NCI-H187 treated with DMSO at 0.1 percent for 48 hours (cell line): ENCODE measurements at regions not wholly inside any gene's neighbourhood (a gene's known extent, or its start where the extent isn't known, plus 50 kb on each side); places are given as distances from the start of the nearest gene placed in this dataset.
A peak's percentile ranks its signal among the peaks of the same experiment; 100 is the strongest.
"Not testable (repeated sequence)": the region's sequence is repeated elsewhere in the genome, so short reads cannot be mapped to it uniquely, and the experiment has no call there.

Experiments used
- DNase-seq: peaks from one replicate; lab custom pipeline; 2025; lab: John Stamatoyannopoulos, UW

DNA sequence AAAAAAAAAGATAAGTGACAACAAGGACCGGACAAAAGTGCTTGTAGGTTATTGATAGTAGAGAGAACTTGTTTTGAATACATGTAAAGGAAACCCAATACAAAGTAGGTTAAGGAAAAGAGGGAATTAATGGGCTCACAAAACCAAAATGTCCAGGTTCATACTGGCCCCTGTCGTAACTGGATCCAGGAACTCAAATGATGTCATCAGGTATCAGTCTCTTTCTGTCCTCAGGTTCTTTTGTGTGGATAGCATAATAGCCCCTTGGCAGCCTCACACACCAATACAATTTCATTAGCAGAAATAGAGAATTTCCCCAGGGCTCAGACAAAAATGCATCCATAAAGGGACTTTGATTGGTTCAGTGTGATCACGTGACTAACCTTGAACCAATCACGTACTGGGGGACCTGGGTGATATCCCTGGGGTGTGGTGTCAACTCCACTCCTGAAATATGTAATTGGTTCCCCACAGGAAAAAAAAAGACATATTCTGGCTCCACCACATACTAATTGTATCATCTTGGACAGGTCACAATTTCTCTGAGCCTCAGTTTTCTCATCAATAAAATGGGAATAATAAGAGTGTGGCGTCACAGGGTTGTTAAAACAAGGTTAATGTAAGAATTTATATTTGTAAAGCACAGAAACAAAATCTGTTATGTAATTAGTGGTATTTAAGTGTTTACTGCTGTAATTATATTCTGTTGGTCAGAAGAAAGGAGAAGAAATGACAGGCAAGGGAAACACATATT, 174.8 kb downstream of the PDGFRA start:
- DNase-seq = no peak

DNA sequence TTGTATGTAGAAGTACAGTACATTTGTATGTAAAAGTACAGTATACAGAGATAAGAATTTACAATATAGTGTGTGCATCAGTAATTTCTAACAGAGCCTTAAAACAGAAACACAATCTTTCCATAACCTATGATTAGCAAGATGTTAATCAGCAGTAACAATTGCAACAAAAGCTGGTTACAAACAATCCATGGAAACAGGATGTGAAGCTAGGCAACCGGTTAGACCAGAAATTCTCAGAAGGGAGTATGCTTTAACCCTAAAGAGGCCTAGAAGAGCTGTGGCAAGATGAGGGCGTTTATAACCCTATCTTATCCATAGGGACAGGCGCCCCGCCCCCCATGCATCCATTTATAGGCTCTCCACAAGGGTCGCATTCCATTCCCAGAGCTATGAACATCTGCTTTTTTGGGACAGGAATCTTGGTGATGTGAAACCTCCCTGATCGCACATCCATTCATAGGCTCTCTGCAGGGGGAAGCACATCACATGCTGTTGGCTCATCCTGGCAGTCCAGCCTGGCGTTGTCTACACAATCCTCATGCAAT, 180.3 kb downstream of the PDGFRA start:
- DNase-seq = not testable (repeated sequence)

DNA sequence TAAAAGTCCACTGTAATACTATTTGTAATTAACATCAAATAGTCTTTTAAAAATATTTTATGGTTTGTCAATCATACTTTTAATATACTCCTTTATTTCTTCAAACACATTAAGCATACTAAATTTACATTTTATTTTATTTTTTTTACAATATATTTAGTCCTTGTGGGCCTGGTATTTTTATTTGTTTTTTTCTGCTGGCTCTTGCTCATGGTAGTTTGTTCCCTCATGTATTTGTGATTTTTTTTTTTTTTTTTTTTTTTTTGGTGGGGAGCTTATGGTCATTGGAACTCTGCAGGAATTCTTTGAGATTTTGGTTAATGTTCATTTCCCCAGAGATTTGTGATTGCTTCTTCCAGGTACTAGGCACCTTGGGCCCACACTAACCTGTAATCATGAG, 185.5 kb downstream of the PDGFRA start:
- no peak for DNase-seq

DNA sequence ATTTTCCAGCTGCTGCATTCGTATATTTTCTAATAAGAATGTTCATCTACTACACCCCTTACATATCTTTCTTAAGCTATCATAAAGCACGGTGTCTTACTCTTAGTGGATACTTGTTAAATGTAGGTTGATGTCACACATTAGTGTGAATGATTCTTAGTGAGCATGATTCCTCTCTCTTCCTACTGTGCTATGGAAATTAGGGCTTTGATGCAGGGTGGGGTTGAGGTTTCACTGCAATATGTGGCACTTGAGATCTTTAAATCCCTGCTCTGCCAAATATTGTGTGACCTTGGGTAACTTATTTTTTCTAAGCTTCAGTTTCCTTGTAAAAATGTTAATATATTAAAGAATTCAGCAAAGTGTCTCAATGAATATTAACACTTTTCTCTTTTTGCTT, 188.4 kb downstream of the PDGFRA start:
- no peak for DNase-seq

DNA sequence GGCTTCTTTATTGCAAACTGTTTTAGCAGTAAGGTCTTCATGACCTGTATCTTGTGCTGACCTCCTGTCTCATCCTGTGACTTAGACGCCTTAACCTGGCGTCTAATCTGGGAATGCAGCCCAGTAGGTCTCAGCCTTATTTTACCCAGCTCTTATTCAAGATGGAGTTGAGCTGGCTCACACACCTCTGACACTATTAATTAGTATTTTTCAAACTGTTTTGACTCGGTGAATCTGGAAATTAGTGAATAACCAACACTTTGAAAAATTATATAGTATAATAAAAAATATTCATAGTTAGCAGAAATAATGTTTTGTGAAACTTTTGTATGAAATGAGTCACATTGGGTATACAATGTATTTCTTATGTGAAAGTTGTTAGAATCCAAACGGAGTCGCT, 189.4 kb downstream of the PDGFRA start:
- DNase-seq = no peak

DNA sequence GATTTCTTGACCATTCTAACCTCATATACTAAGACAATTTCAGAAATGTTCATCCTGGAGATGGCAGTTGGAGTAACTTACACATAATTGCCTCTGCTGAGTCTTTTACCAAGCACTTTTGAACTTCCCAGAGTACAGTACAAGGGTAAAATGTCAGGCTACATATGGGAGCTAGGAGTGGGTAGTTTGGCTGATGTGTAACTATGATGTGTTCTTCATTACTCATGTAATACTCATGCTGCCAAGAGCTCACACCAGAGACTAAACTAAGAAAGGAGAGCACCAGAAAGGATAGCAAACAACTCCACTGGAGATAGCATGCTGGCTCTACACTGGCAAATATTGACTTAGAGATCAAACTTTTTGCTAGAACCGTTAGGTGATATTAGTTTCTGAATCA, 194.0 kb downstream of the PDGFRA start:
- no peak for DNase-seq

DNA sequence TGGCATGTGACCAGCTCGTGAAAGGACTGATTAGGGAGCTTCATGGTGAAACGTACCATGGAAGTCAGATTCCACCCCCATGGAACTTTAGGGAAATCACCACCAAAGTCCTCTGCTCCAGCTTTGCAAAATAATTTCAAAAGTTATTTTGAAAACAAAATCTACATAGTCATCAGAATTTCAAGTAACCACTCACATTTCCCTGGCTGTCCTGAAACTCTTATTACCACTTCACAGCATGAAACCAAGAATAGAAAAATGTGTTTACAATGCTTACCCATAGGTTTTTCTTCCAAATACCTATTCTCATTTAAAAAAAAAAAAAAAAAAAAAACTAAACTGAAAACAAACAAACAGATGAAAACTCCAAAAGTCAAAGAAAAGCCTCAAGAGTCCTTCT, 198.7 kb downstream of the PDGFRA start:
- DNase-seq = no peak

DNA sequence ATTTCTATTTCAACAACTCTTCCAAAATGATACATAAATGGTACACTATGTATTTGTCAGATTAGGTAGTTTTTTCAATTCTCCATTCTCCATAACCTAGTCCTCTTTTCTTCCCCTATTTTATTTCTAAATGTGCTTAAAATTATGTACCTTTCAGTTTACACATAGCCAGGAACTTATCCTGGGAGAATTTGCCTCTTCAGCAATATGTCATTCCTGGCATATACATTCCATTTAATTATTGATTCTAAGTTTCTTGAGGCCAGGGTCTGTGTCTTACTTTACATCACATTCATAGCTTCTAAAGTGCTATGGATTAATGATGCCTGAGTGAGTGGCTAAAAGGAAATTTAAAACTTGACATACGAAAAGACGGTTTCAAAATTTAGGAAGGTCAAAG, 199.8 kb downstream of the PDGFRA start:
- DNase-seq = no peak

DNA sequence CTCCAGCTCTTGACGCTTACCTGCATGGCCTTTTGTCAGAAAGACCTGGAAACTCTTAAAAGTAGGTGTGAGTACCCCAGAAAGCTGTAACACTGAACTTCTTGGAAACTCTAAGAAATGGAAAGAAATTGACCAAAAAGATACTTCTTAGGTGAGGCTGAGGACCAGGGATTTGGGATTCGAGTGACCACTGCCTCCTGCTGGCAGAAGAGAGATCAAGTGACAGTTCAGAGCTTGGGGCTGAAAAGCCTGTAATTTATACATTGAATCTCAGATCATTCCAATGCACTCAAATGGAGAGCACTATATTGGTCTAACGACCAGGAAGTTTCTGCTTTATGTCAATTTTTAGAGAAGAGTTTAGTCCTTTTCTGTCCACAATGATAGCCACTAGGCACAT, 204.6 kb downstream of the PDGFRA start:
- no peak for DNase-seq

DNA sequence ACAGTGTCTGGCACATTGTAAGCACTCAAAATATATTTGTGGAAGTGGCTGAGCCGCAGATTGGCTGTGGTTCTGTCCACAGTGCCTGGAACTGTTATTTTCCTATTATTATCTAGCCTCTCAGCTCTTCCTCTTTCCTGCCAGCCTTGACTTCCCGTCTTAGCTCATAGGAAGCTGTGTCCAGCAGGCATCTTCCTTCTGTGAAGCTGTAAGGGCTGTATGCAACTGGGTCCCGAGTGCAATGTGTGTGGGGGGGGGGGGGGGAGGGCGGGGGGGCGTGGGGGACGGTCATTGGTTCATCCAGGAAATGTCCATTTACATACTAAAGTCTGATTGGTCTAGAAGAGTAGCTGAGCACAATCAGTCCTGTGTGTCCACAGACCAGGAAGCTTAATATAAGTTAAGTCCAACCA, 210.7 kb downstream of the PDGFRA start:
- DNase-seq = no peak

DNA sequence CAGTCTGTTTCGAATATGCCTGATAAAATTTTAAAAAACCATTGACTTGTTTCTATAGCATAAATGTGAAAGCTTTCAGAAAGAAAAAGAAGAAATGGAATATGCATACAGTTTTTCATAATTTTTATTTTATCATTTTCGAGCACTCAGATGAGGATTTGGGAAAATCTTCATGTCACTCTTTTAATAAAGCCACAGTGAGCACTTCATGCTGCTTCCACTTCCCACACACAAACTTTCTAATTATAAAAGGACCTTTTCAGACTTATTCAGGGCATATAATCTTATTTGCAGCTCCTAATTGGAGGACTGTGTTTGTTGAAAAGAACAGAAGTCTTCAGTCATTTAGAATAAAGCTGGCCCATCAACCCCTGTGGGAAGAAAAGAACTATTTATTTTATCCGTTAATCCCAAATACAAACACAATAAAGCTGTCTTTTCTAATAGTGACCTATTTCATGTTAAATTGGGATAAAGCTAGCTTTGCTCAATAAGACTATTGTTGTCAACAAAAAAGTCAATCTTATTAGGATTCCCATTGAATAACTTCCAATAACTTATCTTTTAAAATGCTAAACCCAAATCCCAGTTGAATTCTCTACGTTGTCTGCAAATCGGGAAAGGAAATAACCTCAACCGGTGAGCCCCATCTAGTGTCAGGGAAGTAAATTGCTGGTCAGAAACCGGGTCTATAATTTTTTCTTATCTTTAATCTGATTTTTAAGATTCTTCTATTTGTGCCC, 211.5 kb downstream of the PDGFRA start:
- no peak for DNase-seq

DNA sequence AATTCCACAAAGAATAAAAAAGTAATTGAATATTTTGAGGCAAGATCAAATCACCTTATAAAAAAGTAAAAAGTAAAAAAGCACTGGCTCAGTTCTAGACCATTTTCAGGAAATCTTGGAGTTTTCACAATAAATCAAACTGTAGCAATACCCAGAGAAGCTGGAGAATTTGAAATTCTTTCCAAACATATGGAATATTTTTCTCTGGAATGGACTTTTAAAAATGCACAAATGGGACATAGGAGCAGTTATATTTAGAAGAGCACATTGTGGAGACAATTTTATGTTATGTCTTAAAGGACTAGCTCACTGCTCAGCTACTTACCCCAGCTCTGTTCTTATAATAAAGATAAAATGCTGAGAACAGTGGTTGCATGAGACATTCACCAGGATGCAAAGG, 211.9 kb upstream of the KIT start:
- no peak for DNase-seq

DNA sequence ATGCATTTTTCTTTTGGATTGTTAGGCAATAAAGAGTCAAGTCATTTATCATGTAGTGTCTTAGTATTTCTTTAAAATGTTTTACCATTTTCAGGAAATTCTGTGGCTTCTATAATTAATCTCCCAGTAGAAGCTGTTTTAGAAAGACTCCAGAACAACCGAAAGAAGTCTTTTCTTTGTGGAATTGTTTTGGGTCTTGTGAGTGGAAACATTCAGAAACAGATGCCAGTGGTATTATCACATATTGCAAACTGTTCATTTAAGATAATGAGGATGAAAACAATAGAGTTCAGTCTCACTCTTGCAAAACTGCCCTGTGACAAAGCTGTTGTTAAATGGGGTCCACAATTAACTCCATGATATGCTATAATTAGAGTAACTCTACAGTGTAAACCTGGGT, 211.2 kb upstream of the KIT start:
- DNase-seq = no peak

DNA sequence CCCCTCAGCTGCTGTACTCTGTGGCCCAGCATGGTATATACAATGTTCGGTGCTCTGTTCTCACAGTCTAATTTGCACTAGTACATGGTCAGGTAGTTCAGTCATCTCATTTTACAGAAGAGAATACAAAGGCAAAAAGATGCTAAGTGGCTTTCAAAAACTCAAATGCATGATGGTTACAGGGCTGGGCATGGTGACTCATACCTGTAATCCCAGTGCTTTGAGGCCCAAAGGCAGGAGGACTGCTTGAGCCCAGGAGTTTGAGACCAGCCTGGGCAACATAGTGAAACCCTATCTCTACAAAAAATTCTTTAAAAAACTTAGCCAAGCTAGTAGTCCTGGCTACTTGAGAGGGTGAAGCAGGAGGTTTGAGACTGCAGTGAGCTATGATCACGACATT, 210.5 kb upstream of the KIT start:
- DNase-seq = no peak

DNA sequence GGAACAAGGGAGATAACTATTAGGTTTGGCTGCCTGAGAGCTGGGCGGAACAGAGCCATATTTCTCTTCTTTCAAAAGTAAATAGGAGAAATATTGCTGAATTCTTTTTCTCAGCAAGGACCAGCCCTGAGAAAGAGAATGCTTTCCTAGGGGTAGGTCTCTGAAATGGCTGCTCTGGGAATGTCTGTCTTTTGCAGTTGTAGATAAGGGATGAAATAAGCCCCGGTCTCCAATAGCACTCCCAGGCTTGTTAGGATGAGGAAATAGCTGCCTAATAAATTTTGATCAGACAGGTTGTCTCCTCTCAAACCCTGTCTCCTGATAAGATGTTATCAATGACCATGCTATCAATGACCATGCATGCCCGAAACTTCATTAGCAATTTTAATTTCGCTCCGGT, 207.8 kb upstream of the KIT start:
- DNase-seq = no peak

DNA sequence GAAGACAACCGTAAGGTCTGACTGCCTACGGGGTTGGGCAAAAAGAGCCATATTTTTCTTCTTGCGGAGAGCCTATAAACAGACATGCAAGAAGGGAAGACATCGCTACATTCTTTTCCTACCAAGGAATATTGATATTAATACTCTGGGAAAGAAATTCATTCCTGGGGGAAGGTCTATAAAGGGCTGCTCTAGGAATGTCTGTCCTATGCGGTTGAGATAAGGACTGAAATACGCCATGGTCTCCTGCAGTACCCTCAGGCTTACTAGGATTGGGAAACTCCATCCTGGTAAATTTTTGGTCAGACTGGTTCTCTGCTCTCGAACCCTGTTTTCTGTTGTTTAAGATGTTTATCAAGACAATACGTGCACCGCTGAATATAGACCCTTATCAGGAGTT, 190.8 kb upstream of the KIT start:
- DNase-seq = not testable (repeated sequence)

DNA sequence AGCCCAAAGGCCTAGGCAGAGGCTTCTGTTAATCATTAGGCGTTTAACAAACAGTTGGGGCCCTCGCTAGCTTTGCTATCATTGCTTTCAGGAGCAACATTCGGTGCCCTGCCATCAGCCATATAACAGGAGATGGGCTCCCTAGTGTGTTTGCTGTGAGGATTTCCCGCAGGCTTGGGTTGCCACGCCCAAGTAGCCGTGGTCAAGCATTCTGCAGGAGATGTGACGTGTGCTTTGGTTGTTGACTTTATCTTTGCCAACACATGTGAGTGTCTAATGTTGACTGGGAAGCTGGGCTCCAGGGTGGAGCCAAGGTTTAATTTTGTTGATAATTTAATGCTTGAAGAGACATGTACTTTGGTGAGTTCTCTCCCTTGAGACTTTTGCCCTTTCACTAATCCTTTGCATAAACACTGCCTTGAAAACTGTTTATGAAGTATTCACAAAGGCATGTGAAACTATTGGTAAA, 184.6 kb upstream of the KIT start:
- no peak for DNase-seq

DNA sequence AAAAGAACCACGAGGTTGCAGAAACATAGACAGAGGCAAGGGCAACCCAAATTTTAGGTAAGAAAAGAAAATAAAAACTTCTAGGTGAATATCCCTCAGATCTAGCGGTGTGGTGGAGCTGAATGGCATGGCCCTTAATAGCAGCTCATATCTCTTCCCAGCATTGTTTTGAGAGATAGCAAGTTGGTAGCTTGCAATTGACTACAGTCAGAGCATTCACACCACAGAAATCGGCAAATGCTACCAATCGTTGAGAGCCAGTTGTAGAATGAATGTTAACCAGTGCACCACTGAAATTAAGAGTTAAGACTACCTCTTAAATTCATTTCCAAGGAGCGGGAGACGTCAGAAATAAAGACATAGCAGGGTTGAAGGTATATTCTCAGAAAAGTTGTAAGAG, 184.0 kb upstream of the KIT start:
- no peak for DNase-seq

DNA sequence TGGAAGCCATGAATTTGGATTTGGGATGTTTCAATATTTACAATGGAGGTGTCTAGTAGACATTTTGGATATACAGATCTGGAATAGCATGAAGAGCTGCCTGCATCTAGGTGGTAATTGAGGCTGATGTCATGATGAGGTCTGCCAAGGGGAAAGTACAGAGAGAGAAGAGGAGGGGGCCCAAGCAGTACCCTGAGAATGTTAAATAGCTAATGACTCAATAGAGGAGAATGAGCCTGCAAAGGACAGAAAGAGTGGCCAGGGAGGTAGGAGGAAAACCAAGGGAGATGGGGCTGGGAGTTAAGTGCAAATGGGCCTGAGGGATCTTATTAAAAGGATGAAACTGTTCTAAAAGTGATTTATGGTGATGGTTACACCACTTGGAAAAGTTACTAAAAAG, 182.2 kb upstream of the KIT start:
- no peak for DNase-seq

DNA sequence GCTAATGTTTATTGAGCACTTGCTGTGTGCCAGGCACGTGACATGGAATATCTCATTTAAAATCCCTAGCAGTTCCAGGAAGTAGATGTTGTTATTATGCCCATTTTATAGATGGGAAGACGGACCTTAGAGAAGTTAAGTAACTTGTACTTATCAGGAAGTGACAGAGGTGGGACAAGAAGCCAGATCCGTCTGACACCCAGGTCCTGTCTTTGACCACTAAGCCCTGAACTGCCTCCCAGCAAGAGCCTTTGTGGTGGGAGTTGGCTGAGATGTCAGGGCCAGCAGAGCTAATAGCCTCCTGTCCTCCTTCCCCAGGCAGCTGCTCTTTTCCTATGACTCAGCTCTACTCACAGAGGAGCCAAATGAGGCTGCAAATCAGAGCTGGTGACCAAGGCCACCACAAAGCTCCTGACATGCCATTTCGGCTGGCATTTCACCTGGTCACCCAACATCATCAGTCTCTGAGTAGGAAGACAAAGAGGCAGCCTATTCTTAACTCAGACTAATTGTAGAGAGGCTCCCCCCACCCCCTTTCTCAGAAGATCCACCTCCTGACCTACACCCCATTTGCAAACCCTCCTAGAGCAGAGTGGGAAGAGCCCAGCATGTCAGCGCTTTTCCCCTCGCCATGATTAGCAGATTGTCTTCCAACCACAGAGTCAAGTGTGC, 175.1 kb upstream of the KIT start:
- no peak for DNase-seq

DNA sequence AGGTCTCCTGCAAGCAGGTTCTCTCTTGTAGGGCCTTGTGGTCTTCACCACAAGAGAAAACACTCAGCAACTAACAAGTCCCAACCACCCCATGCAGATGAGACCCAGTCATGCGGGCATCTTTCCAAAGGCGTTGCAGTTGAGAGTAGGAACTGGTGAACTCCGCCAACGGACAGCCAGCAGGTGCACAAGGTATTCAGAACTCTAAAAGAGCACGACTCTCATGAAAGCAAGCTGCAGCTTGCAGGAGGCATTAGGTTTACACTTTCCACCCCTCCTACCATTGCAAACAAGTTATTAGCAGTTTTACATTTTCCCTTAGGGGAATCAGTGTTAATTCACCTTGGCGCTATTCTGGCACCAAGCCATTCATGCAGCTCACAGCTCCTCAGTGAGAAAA, 173.4 kb upstream of the KIT start:
- peak; percentile 59 for DNase-seq

DNA sequence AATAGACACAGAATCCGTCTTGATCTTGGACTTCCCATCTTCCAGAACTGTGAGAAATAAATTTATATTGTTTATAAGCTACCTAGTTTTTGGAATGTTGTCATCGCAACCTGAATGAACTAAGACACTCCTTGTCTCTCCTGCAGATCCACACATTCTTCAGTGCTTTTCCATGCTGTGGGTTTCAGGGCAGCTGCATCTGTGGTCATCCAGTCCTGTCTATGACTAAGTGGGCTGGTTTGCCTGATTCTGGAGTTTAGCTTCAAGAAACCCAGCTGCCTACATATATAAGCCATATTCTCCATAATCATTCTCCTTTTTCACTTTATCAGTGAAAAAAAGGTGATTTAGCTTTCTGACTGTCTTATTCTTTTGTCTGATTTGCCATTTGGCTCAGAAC, 170.3 kb upstream of the KIT start:
- no peak for DNase-seq

DNA sequence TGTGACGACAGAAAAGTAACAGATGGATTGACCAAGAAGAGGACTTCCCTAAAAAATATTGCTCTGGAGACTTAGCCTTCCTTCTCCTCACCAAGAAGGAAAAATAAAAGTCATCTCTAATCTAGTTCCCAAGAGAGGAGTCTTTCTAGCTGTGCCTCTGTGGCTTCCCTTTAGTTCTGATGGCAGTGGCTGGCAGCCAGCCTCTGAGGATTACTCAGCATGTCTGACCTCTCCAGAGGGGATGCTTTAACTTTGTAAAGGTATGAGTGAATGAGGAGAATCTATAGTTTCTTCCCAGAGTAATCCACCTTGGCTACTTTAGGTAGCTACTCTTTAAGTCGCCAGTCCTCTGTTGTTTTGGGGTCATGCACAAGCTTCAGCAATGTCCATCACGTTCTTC, 163.9 kb upstream of the KIT start:
- DNase-seq = no peak
